SK-N-SH treated with all-trans-retinoic acid at 6 μM for 48 hours (cell line): ENCODE measurements at regions not wholly inside any gene's neighbourhood (a gene's known extent, or its start where the extent isn't known, plus 50 kb on each side); places are given as distances from the start of the nearest gene placed in this dataset.

Experiments used
- ESRRG ChIP-seq: fragments of 250-450 bp; sonication (Bioruptor Pico); IDR thresholded peaks from 2 replicates; pipeline ENCODE4 v1.6.1; 2021; ENCODE audit warnings: mild to moderate bottlenecking
- OSR1 ChIP-seq: fragments of 250-450 bp; sonication (Bioruptor Pico); IDR thresholded peaks from 2 replicates; pipeline ENCODE4 v1.8.0; 2022; ENCODE audit warnings: moderate library complexity, mild to moderate bottlenecking, inconsistent platforms
- PATZ1 ChIP-seq: fragments of 250-450 bp; sonication (Bioruptor Pico); IDR thresholded peaks from 2 replicates; pipeline ENCODE4 v1.8.0; 2020; ENCODE audit warnings: mild to moderate bottlenecking, moderate library complexity, borderline replicate concordance
- PPARA ChIP-seq: fragments of 250-450 bp; sonication (Bioruptor Pico); IDR thresholded peaks from 2 replicates; pipeline ENCODE4 v1.5.0; 2020; ENCODE audit warnings: mild to moderate bottlenecking, borderline replicate concordance
- SNAI2 ChIP-seq: fragments of 250-450 bp; sonication (Bioruptor Pico); IDR thresholded peaks from 2 replicates; pipeline ENCODE4 v1.5.0; 2020; ENCODE audit warnings: mild to moderate bottlenecking, moderate library complexity
- TOX ChIP-seq: fragments of 250-450 bp; sonication (Bioruptor Pico); IDR thresholded peaks from 2 replicates; pipeline ENCODE4 v1.8.0; 2021; ENCODE audit warnings: mild to moderate bottlenecking, moderate library complexity, borderline replicate concordance
- ZC3H10 ChIP-seq: fragments of 250-450 bp; sonication (Bioruptor Pico); IDR thresholded peaks from 2 replicates; pipeline ENCODE4 v1.5.1; 2021; ENCODE audit warnings: mild to moderate bottlenecking, moderate library complexity
- ZFP30 ChIP-seq: fragments of 450-650 bp; formaldehyde crosslinking; IDR thresholded peaks from 2 replicates; pipeline ENCODE4 v1.5.0; 2022; ENCODE audit warnings: mild to moderate bottlenecking, moderate library complexity
- ZNF70 ChIP-seq: fragments of 450-650 bp; formaldehyde crosslinking; IDR thresholded peaks from 2 replicates; pipeline ENCODE4 v1.5.0; 2020; ENCODE audit warnings: mild to moderate bottlenecking, moderate library complexity

- no peak for TF ChIP-seq ZNF70 (CRISPR knock-in tag)
- TF ChIP-seq ESRRG (CRISPR knock-in tag) = no peak
- no peak for TF ChIP-seq SNAI2 (CRISPR knock-in tag)
- TF ChIP-seq ZC3H10 (CRISPR knock-in tag) = no peak
- no peak for TF ChIP-seq PPARA (CRISPR knock-in tag)
- no peak for TF ChIP-seq PATZ1
- TF ChIP-seq ZFP30 (CRISPR knock-in tag) = no peak
- TF ChIP-seq OSR1 (CRISPR knock-in tag) = no peak
- no peak for TF ChIP-seq TOX (CRISPR knock-in tag)
These were observed 278.9 kb upstream of the POU1F1 start for GRCh38 chr3:87555290-87555689.
